HG03280 (cell line): ENCODE measurements at regions not wholly inside any gene's neighbourhood (a gene's known extent, or its start where the extent isn't known, plus 50 kb on each side); places are given as distances from the start of the nearest gene placed in this dataset.

Experiments
- ATAC-seq: cut with Tn5 transposase; IDR thresholded peaks from one replicate; pipeline ENCODE4 v1.9.1; 2021; ENCODE audit warnings: mild to moderate bottlenecking, moderate library complexity; ENCODE audit not compliant: unreplicated experiment

- no peak for ATAC-seq
Observed at GRCh38 chr5:2391021-2391420, 360.5 kb downstream of the IRX2 start.

- no peak for ATAC-seq
Observed at GRCh38 chr5:2388571-2388970, 362.9 kb downstream of the IRX2 start.

- ATAC-seq, result no peak
Observed at GRCh38 chr5:2387634-2388325, 363.7 kb downstream of the IRX2 start.

GRCh38 chr5:2387250-2387633 is 364.2 kb downstream of the IRX2 start:
- ATAC-seq, result no peak

- no peak for ATAC-seq
Observed at GRCh38 chr5:2385818-2386217, 365.7 kb downstream of the IRX2 start.

- ATAC-seq, result no peak
Observed at GRCh38 chr5:2383698-2384065, 367.8 kb downstream of the IRX2 start.

GRCh38 chr5:2382776-2383697 is 368.4 kb downstream of the IRX2 start:
- no peak for ATAC-seq

- ATAC-seq, result no peak
Observed at GRCh38 chr5:2381861-2382260, 369.6 kb downstream of the IRX2 start.

GRCh38 chr5:2381070-2381469 is 370.4 kb downstream of the IRX2 start:
- no peak for ATAC-seq

- ATAC-seq, result no peak
Observed at GRCh38 chr5:2378976-2379375, 372.5 kb downstream of the IRX2 start.

- ATAC-seq, result no peak
Observed at GRCh38 chr5:2378108-2378507, 373.4 kb downstream of the IRX2 start.

- ATAC-seq, result no peak
Observed at GRCh38 chr5:2376486-2376885, 375.0 kb downstream of the IRX2 start.

GRCh38 chr5:2375757-2376250 is 375.7 kb downstream of the IRX2 start:
- ATAC-seq, result no peak

- no peak for ATAC-seq
Observed at GRCh38 chr5:2375291-2375690, 376.2 kb downstream of the IRX2 start.

GRCh38 chr5:2374703-2375102 is 376.8 kb downstream of the IRX2 start:
- no peak for ATAC-seq

GRCh38 chr5:2373631-2374030 is 377.8 kb downstream of the IRX2 start:
- no peak for ATAC-seq

- ATAC-seq, result no peak
Observed at GRCh38 chr5:2371419-2371710, 380.1 kb downstream of the IRX2 start.

GRCh38 chr5:2370626-2371418 is 380.7 kb downstream of the IRX2 start:
- no peak for ATAC-seq

GRCh38 chr5:2369178-2369577 is 382.3 kb downstream of the IRX2 start:
- no peak for ATAC-seq

- no peak for ATAC-seq
Observed at GRCh38 chr5:2366816-2367215, 384.7 kb downstream of the IRX2 start.

- no peak for ATAC-seq
Observed at GRCh38 chr5:2357309-2357708, 394.2 kb downstream of the IRX2 start.

- no peak for ATAC-seq
Observed at GRCh38 chr5:2355859-2356258, 395.6 kb downstream of the IRX2 start.
